Mesendoderm (in vitro differentiated cells): ENCODE measurements at regions not wholly inside any gene's neighbourhood (a gene's known extent, or its start where the extent isn't known, plus 50 kb on each side); places are given as distances from the start of the nearest gene placed in this dataset.
"Not testable (repeated sequence)": the region's sequence is repeated elsewhere in the genome, so short reads cannot be mapped to it uniquely, and the experiment has no call there.

Experiments used
- DNase-seq: peaks from one replicate; pipeline ENCODE4 v3.0.0; 2013
- H2AK5ac ChIP-seq: 2 replicates; pipeline ENCODE4 v1.6.1; 2013; ENCODE audit warnings: low read length, inconsistent platforms
- H2BK120ac ChIP-seq: 2 replicates; pipeline ENCODE4 v1.6.1; 2013; ENCODE audit warnings: low read depth, mild to moderate bottlenecking, low read length, moderate library complexity, mixed read lengths
- H2BK15ac ChIP-seq: replicated peaks from 2 replicates; pipeline ENCODE4 v1.6.1; 2013; ENCODE audit warnings: low read depth, mild to moderate bottlenecking, moderate library complexity
- H2BK5ac ChIP-seq: 2 replicates; pipeline ENCODE4 v1.6.1; 2013; ENCODE audit warnings: low read length, inconsistent platforms
- H3K18ac ChIP-seq: 2 replicates; pipeline ENCODE4 v1.6.1; 2013; ENCODE audit warnings: mild to moderate bottlenecking, low read length, mixed read lengths
- H3K23ac ChIP-seq: one replicate; pipeline ENCODE4 v1.6.1; 2013; ENCODE audit warnings: low read length
- H3K27ac ChIP-seq: 2 replicates; pipeline ENCODE4 v1.5.1; 2013; ENCODE audit warnings: low read depth, mild to moderate bottlenecking, inconsistent platforms, low read length, moderate library complexity
- H3K27me3 ChIP-seq: 2 replicates; pipeline ENCODE4 v1.6.1; 2013; ENCODE audit warnings: low read length, control low read depth, mild to moderate bottlenecking, inconsistent platforms; ENCODE audit not compliant: insufficient read depth, poor library complexity
- H3K36me3 ChIP-seq: 2 replicates; pipeline ENCODE4 v1.6.1; 2013; ENCODE audit warnings: low read length, inconsistent platforms; ENCODE audit not compliant: control insufficient read depth, insufficient read depth
- H3K4ac ChIP-seq: one replicate; pipeline ENCODE4 v1.6.1; 2013; ENCODE audit warnings: low read depth, mild to moderate bottlenecking, low read length, moderate library complexity
- H3K4me1 ChIP-seq: 2 replicates; pipeline ENCODE4 v1.6.1; 2013; ENCODE audit warnings: low read depth, low read length, inconsistent platforms; ENCODE audit not compliant: control insufficient read depth
- H3K4me2 ChIP-seq: 2 replicates; pipeline ENCODE4 v1.6.1; 2013; ENCODE audit warnings: low read length
- H3K4me3 ChIP-seq: 2 replicates; pipeline ENCODE4 v1.5.1; 2013; ENCODE audit warnings: mild to moderate bottlenecking, low read length
- H3K56ac ChIP-seq: one replicate; pipeline ENCODE4 v1.6.1; 2013; ENCODE audit warnings: low read length
- H3K79me1 ChIP-seq: 2 replicates; pipeline ENCODE4 v1.6.1; 2013; ENCODE audit warnings: low read length, inconsistent platforms
- H3K79me2 ChIP-seq: 2 replicates; pipeline ENCODE4 v1.6.1; 2013; ENCODE audit warnings: mild to moderate bottlenecking, low read length; ENCODE audit not compliant: control insufficient read depth, insufficient read depth
- H3K9ac ChIP-seq: 2 replicates; pipeline ENCODE4 v1.6.1; 2013; ENCODE audit warnings: low read length, inconsistent platforms
- H4K5ac ChIP-seq: one replicate; pipeline ENCODE4 v1.6.1; 2013; ENCODE audit warnings: low read length
- H4K8ac ChIP-seq: one replicate; pipeline ENCODE4 v1.6.1; 2013; ENCODE audit warnings: low read depth, mild to moderate bottlenecking, control low read depth, low read length, moderate library complexity
- WGBS: extraction: QIAGEN DNeasy Blood & Tissue Kit; methylation state at CpG from one replicate; pipeline ENCODE4 v1.1.7; 2013; ENCODE audit warnings: low lambda C conversion rate, missing lambda C conversion rate; ENCODE audit not compliant: insufficient coverage; ENCODE audit errors: extremely low coverage; 5-methylcytosine and 5-hydroxymethylcytosine counted together

GRCh38 chr16:21536740-21537139 lies 62.6 kb upstream of the METTL9 start:
- H2BK120ac ChIP-seq, H3K27ac ChIP-seq, H4K8ac ChIP-seq, H3K36me3 ChIP-seq, H2BK5ac ChIP-seq, H3K56ac ChIP-seq, H2AK5ac ChIP-seq, H3K4me2 ChIP-seq, H3K4ac ChIP-seq, H3K79me2 ChIP-seq, H3K4me1 ChIP-seq, H3K18ac ChIP-seq, H3K27me3 ChIP-seq, H4K5ac ChIP-seq, H2BK15ac ChIP-seq, H3K4me3 ChIP-seq, H3K79me1 ChIP-seq, H3K23ac ChIP-seq, H3K9ac ChIP-seq, DNase-seq: not testable (repeated sequence)
- no CpG with 5 or more reads among the region's 16 CpGs for WGBS

GRCh38 chr16:21537598-21537997 lies 61.8 kb upstream of the METTL9 start:
- H2AK5ac ChIP-seq, H2BK5ac ChIP-seq, H3K27ac ChIP-seq, H3K36me3 ChIP-seq, H3K4me1 ChIP-seq, DNase-seq, H4K5ac ChIP-seq, H3K4ac ChIP-seq, H3K18ac ChIP-seq, H2BK15ac ChIP-seq, H3K23ac ChIP-seq, H3K79me1 ChIP-seq, H3K27me3 ChIP-seq, H4K8ac ChIP-seq, H3K56ac ChIP-seq, H3K9ac ChIP-seq, H3K4me2 ChIP-seq, H3K4me3 ChIP-seq, H2BK120ac ChIP-seq, H3K79me2 ChIP-seq: not testable (repeated sequence)
- no CpG with 5 or more reads among the region's 8 CpGs for WGBS

GRCh38 chr16:21539107-21539618 lies 60.2 kb upstream of the METTL9 start:
- WGBS, result no CpG with 5 or more reads among the region's 9 CpGs

GRCh38 chr16:21540770-21541433 lies 58.5 kb upstream of the METTL9 start:
- not testable (repeated sequence) for H2BK120ac ChIP-seq, H3K4ac ChIP-seq, H3K56ac ChIP-seq, H3K4me1 ChIP-seq, H2AK5ac ChIP-seq, H4K8ac ChIP-seq, H3K36me3 ChIP-seq, H2BK15ac ChIP-seq, H3K4me2 ChIP-seq, H3K27me3 ChIP-seq, H3K27ac ChIP-seq, H3K9ac ChIP-seq, H3K18ac ChIP-seq, H3K79me2 ChIP-seq, H3K79me1 ChIP-seq, DNase-seq, H3K23ac ChIP-seq, H3K4me3 ChIP-seq, H2BK5ac ChIP-seq, H4K5ac ChIP-seq
- WGBS, result no CpG with 5 or more reads among the region's 21 CpGs

More at GRCh38 chr16:21539107-21539618, 60.2 kb upstream of the METTL9 start:
- H3K4me2 ChIP-seq, H3K56ac ChIP-seq, H3K79me2 ChIP-seq, H4K8ac ChIP-seq, H3K4me3 ChIP-seq, H2BK120ac ChIP-seq, H3K18ac ChIP-seq, H3K4me1 ChIP-seq, H3K79me1 ChIP-seq, H3K27ac ChIP-seq, DNase-seq, H3K9ac ChIP-seq, H3K4ac ChIP-seq, H2BK5ac ChIP-seq, H3K27me3 ChIP-seq, H3K23ac ChIP-seq, H2AK5ac ChIP-seq, H4K5ac ChIP-seq, H3K36me3 ChIP-seq, H2BK15ac ChIP-seq: not testable (repeated sequence)

GRCh38 chr16:21541611-21542051 lies 57.7 kb upstream of the METTL9 start:
- H3K4ac ChIP-seq, H3K27ac ChIP-seq, H3K4me1 ChIP-seq, H3K9ac ChIP-seq, H2BK15ac ChIP-seq, H3K36me3 ChIP-seq, H4K8ac ChIP-seq, H3K23ac ChIP-seq, DNase-seq, H3K4me3 ChIP-seq, H3K79me1 ChIP-seq, H4K5ac ChIP-seq, H3K27me3 ChIP-seq, H3K79me2 ChIP-seq, H2BK5ac ChIP-seq, H3K4me2 ChIP-seq, H3K56ac ChIP-seq, H2BK120ac ChIP-seq, H3K18ac ChIP-seq, H2AK5ac ChIP-seq: not testable (repeated sequence)
- WGBS, result no CpG with 5 or more reads among the region's 10 CpGs

GRCh38 chr16:21542075-21542474 lies 57.3 kb upstream of the METTL9 start:
- H3K56ac ChIP-seq, H3K4me1 ChIP-seq, H3K4me3 ChIP-seq, H3K23ac ChIP-seq, H4K8ac ChIP-seq, H3K4me2 ChIP-seq, H2BK15ac ChIP-seq, H3K36me3 ChIP-seq, H4K5ac ChIP-seq, H3K4ac ChIP-seq, H3K79me1 ChIP-seq, DNase-seq, H3K27ac ChIP-seq, H2BK5ac ChIP-seq, H3K9ac ChIP-seq, H3K18ac ChIP-seq, H2BK120ac ChIP-seq, H2AK5ac ChIP-seq, H3K79me2 ChIP-seq, H3K27me3 ChIP-seq: not testable (repeated sequence)
- WGBS, result no CpG with 5 or more reads among the region's 15 CpGs
